GM21723 (cell line): ENCODE measurements at regions not wholly inside any gene's neighbourhood (a gene's known extent, or its start where the extent isn't known, plus 50 kb on each side); places are given as distances from the start of the nearest gene placed in this dataset.
"Not testable (repeated sequence)": the region's sequence is repeated elsewhere in the genome, so short reads cannot be mapped to it uniquely, and the experiment has no call there.

Source experiments
- ATAC-seq: cut with Tn5 transposase; IDR thresholded peaks from one replicate; pipeline ENCODE4 v1.9.1; 2021; ENCODE audit warnings: mild to moderate bottlenecking, moderate library complexity; ENCODE audit not compliant: unreplicated experiment

DNA sequence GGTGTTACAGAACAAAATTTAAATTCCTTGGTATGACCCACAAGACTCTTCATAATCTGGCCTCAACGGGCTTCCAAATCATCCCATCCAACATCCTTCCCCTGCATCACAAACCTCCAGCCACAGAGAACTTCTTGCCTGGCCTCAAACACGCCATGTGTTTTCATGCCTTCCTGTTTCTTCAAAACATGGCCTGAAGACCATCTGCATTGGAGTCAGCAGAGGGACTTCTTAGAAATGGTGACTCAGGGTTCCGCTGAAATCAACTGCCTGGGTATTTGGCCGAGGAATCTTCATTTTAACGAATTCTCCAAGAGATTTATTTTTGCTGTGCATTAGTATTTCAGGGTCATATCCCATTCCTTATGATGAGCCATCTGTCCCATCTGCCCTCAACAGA lies 138.1 kb upstream of the RAP2B start:
- no peak for ATAC-seq

DNA sequence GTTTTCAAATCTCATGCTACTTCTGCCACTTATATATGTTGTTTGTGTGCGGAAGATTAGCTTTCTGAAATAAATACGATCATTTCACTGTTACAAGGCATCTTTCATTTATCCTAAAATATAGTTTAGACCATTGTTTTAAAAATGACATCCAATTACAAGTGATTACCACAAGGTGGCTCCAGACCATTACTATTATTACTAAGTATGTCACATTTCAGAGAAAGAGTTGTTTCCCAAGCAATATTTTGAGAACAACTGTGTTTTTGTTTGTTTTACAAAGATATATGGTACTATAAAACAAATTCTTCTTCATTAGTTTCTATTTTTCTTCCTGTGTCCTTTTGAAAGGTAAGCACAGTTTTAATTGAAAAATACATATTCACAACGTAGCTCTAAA lies 136.0 kb upstream of the RAP2B start:
- peak; percentile 63 for ATAC-seq

DNA sequence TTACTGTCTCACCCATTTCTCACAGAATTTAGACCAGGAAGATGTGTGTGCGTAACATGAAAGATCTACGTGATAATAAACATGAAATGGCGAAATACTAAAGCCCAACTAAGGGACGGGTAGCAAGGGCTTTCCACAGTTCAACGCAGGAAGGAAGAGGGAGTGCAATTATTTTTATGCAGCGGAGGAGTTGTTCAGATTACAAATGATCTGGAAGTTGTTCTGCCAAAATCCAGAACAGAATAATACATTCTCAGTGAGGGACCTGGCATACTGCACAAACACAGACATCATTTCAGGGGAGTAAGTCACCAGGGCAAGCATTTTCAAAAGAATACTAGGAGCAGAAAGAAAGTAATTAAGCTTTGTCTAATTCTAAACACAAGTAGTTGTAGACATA lies 133.6 kb upstream of the RAP2B start:
- no peak for ATAC-seq

DNA sequence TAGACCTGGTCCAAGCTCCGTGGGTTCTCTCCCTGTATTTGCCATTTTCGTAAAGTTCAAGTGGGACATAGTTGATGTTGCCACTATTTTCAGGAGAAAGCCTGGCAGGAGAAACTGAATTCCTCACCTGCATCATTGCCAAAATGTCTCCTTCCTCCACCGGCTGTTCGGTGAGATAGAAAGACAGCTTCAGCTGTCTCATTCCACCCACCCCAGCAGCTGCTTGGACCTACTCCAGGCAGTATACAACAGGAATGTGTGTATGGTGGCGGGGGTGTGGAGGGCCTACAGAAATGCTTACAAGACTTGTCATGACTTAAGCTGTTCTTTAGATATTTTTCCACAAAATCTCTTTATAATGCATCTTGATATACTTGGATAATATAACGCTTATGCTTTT lies 132.7 kb upstream of the RAP2B start:
- no peak for ATAC-seq

DNA sequence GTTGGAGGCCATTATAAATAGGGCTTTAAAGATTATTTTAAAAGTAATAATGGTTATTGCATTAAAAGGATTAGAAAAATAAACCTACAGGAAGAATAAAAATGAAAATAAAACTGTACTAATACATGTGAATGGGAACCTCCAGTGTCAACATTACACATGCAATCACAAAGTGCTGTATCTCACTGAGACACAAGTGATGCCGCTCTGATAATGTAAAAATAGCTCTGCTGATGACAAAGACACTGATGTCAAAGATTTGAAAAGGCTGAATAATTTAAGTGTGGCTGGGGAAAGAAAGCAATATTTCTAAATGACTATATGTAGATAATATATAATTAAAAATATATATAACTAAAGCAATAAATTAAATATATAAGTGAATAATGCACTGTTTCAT lies 129.1 kb upstream of the RAP2B start:
- no peak for ATAC-seq

DNA sequence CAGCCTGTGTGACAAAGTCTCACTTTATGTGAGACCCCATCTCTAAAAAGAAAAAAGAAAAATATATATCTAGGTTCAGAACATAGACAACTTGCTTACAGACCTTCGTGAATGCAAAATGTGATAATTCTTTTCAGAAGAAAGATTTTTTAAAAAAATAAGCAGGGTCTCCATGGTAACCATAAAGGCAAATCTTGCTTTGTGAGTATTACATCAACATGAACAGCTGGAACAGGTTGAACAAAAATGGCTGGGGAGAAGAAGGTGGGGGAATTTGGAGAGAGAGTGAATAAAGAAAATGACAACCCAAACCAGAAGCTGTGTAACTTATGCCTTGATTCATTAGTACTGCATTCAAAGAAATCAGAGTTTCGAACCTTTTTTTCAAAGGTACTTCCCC lies 125.2 kb upstream of the RAP2B start:
- ATAC-seq = no peak

DNA sequence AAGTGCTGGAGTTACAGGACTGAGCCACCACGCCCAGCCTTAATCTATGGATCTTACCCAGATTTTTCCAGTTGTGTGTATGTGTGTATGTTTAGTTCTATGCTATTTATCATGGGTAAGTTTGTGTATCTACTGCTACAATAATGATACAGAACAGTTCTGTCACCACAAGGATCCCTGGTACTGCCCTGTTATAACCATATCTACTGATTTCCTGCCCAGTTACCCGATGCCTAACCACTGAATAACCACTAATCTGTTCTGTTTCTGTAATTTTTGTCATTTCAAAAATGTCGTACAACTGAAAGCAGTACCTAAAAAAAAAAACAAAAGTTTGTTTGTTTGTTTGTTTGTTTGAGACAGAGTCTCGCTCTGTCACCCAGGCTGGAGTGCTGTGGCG lies 123.7 kb upstream of the RAP2B start:
- no peak for ATAC-seq

DNA sequence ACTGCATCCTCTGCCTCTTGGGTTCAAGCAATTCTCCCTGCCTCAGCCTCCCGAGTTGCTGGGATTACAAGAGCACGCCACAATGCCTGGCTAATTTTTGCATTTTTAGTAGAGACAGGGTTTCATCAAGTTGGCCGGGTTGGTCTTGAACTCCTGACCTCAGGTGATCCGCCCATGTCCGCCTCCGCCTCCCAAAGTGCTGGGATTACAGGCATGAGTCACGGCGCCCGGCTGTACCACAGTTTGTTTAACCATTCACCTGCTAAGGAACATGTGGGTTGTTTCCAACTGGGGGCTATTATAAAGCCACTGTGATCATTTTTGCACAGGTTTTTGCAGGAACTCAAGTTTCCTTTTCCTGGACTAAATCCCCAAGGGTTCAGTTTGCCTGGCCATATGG lies 123.2 kb upstream of the RAP2B start:
- ATAC-seq = no peak

DNA sequence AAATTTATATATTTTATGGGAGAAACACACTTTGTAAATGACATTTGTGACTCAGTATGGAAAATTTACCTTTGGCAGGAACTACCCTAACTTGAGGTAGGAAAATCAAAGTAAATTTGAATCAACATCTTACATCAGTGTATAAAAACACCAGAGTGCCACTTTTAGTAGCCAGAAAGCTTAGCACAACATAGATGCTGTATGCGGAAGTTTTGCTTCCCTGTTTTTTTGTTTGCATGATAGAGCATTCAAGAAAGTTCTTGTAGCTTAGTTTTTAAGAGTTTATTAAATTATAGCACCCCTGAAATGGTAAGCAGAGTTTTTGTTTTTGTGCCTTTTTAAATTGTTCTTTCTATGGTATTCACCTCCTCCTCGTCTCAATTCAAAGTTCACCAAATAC lies 120.8 kb upstream of the RAP2B start:
- ATAC-seq = no peak

DNA sequence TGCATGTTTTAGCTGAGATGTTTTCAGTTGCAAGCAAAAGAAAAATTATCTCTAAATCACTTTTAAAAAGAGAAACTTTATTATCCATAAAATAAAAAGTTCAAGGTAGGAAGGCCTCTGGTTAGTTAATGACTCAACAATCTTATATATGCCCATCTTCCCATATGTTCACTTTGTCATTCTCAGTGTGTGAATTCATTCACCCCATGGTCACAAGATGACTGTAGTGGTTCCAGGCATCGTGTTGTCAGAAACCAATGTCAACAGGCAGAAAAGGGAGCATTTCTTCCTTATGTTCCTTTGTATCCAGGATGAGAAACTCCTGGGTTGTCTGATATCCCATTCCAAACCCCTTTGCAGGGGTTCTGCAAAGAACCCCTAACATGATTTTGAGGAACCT lies 119.9 kb upstream of the RAP2B start:
- ATAC-seq = no peak

DNA sequence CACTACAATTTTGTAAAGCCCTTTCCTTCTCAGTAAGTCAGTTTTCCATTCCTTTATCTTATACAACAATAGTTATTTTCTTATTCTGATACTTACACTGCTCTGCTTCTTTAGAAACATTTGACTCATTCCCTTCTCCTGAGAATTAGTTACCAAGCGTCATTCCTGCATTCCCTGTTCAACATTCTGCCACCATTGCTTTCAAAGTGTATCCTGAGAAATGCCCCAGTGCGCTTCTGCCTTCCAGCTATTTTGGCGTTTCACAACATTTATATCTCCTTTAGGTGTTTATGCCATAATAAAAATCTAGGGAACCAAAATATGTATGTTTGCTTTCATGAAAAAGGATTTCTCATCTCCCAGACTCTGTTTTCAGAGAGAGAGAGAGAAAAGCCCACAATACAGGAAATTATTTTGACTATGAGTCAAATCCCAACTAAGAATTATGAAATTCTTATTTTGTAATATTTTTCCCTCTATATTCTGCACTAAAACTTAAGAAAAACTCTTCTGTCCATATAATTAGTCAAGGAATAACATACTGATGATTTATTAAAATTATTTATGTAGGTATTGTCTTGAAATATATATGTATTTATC lies 118.2 kb upstream of the RAP2B start:
- ATAC-seq = no peak

DNA sequence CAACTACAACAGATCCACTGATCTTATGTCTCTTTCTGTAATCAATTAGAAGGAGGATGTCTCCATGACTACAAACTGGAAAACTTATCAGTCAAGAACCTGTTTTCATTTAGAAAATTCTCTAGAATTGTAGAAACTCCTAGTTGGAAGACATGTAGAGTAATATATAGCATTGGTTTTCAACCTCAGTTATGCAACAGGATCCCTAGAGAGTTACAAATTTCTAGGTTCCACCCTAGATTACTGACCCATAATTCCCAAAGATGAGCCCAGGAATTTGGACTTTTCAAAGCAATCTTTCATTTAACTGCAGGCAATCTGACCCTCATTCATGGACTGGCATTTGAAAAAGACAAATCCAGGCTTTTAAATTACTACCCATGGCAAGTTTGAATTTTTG lies 116.9 kb upstream of the RAP2B start:
- ATAC-seq = no peak

DNA sequence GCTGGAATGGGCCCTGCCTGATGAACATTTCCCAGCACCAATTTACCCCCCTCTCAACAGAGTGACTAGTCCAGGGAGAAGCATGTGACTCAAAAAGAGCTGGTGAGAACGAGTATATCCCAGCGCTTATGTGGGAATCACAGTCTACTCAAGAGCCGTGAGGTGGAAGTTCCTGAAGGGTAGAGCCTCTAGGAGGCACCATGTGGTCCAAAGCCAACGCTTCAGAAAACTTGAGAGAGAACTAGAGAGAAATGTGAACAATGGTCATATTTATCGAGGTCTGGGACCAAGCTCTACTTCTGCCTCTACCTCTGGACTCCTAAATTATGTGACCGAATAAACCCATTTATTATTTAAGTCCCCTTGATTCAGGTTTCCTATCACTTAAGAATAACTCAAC lies 111.0 kb upstream of the RAP2B start:
- no peak for ATAC-seq

DNA sequence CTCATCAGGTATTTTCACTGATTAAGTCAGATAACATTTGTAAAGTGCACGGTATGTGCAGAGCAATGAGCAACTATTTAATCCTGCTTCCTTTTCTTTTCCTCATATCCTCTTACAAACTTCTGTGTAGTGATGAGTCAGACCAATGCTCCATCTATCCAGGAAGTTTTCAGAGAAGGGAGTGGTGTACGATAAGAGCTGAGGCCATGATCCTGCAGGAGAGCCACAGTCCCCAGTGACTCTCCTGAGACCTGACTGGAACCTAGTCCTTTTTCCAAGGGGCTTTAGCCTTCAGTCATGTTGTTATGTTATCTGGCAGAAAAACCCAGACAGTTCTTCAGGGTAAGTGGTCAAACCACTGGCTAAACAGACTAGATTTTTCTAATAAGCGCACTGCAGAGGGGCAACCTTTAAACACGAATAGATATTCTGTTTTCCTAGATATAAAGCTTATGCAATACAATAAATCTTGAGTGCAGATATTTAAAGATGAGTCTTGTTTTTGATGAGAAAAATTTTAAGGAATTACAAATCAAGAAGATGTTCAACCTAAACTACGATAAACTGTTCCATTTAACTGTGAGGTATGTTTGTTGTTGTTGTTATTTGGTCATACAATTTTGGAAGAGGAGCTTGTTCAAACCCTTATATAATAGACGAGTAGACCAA lies 110.5 kb upstream of the RAP2B start:
- ATAC-seq = no peak

DNA sequence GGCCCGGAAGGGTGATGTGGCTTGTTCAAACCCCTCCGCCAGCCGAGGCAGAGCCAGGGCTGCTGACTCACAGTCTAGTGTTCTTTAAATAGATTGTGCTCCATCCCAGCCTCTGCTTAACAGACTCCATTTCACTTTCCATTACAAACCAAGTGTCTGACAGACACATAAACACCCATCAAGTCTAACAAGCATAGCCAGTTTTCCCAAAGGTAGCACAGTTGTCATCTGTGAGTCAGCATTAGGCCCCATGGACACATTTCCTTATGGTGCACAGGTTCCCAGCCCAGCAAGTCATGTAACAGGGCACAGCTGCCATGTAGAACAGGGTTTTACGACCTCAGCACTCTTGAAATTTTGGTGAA lies 109.9 kb upstream of the RAP2B start:
- no peak for ATAC-seq

DNA sequence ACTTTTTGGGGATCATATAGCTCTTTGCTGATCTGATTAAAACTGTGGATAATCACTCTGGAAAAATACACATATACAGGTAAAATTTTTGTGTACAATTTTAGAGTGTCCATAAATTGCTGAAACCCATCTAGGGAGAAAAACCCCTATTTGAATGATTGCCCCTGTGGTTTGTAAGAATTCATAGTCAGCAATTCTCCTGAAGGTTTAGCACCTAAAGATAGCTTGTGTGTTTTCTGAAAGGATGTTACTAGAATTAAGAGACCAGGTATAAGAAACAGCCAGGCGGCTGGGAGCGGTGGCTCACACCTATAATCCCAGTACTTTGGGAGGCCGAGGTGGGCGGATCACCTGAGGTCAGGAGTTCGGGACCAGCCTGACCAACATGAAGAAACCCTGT lies 106.8 kb upstream of the RAP2B start:
- ATAC-seq = no peak

DNA sequence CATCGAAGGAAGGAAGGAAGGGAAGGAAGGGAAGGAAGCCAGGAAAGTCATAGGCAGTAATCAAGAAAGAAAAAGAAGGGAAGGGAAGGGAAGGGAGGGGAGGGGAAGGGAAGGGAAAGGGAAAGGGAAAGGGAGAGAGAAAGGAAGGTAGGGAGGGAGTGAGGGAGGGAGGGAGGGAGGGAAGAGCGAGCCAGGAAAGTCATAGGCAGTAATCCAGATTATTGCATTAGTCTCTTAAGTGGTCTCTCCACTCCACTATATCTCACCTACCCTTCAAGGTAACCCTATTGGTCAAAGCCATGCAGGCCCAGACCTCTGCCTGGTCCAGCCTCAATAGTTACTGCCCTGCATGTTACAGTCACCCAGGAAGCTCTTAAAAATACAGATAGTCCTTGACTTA lies 106.2 kb upstream of the RAP2B start:
- ATAC-seq = no peak

DNA sequence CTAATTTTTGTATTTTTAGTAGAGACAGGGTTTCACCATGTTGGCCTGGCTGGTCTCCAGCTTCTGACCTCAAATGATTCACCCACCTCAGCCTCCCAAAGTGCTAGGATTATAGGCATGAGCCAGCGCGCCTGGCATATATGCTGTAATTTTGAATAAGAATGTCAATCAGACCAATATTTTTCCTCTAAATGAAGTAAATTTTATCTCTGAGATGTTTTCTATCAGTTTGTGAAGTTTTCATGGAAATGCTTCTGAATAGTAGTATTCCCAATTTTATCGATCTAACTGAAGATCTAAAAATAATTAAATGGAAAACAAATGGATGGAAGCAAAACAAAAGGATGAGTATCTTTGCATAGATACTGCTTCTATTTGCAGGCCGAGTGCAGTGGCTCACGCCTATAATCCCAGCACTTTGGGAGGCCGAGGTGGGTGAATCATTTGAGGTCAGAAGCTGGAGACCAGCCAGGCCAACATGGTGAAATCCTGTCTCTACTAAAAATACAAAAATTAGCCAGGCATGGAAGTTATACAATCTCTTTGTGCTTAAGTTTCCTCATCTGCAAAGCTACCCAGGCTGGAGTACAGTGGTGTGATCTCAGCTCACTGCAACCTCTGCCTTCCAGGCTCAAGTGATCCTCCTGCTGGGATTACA lies 103.9 kb upstream of the RAP2B start:
- not testable (repeated sequence) for ATAC-seq

DNA sequence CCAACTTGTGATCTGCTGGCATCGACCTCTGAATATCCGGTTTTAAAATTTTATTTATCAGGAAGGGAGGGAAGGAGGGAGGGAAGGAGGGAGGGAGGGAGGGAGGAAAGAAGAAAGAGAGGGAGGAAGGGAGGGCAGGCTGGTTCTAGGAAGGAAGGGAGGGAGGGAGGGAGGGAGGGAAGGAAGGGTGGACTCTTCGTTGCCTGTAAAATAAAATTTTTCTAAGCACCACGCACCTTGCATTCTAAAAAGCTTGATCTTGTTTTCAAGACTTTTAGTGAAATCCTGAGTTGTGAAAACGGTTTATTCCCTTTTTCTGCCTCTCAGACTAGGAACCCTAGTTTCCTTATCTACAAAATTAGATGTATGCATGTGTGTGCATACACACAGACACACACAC lies 101.7 kb upstream of the RAP2B start:
- ATAC-seq = no peak

DNA sequence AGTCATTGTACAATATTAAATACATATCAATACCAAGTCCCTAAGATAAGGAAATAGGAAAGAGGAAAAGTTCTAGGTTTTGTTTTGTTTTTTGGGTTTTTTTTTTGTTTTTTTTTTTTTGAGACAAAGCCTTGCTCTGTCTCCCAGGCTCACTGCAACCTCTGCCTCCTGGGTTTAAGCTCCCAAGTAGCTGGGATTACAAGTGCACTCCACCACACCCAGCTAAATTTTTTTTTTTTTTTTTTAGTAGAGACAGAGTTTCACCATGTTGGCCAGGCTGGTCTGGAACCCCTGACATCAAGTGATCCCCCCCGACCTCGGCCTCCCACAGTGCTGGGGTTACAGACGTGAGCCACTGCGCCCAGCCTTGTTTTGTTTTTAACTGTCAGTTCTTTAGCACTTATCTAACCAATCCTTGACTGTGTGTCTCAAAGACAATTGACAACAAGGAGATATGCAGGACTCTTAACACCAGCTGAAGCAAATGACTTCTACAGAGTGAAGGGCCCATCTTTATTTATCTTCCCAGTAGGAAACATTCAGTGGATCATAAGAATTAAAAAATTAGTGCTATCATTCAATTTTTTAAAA lies 100.0 kb upstream of the RAP2B start:
- ATAC-seq = no peak

DNA sequence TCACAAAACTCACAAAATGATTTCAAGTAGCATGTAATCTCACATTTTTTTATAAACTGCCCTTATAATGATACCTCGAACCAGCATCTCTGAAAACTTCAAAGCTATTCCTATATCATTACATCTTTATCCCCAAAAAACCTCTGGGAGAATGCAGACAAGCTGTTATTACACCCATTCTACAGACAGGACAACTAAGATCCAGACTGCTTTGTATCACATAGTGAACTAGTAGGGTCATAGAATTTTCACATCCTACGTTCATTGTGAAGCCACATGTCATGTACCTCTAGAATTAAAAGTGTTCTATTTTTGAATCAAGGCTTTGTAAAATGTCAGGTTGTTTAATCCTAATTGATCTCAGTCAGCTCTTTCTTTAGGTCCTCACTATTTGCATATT lies 98.7 kb upstream of the RAP2B start:
- no peak for ATAC-seq

DNA sequence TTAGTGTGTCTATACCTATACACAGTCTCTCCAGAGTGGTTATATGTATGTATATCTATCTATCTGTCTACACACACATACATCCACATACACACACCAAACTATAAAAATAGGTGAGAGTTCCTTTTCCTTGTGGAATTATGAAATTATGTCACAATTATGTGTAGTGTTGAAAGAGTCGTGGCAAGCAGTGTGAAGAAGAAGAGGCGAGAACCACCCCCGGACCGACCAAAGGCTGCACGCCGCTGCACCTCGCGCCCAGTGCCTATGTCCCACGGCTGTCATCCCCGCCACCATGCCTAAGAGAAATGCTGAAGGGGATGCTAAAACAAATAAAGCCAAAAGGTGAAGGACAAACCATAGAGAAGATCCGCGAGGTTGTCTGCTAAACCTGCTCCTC lies 95.0 kb upstream of the RAP2B start:
- ATAC-seq = no peak
